Mesenchymal stem cell (in vitro differentiated cells and primary cell): ENCODE measurements at regions not wholly inside any gene's neighbourhood (a gene's known extent, or its start where the extent isn't known, plus 50 kb on each side); places are given as distances from the start of the nearest gene placed in this dataset.

Experiments used
- DNase-seq: peaks from one replicate; pipeline ENCODE4 v3.0.0-alpha.2; 2013
- H2AFZ ChIP-seq: one replicate; pipeline ENCODE4 v1.6.1; 2013; ENCODE audit warnings: low read depth, mild to moderate bottlenecking, control low read depth, inconsistent platforms, low read length, moderate library complexity
- H2AK5ac ChIP-seq: 2 replicates; pipeline ENCODE4 v1.6.1; 2013; ENCODE audit warnings: low read length, moderate library complexity, mild to moderate bottlenecking, inconsistent platforms; ENCODE audit not compliant: severe bottlenecking
- H2BK120ac ChIP-seq: one replicate; pipeline ENCODE4 v1.6.1; 2013; ENCODE audit warnings: low read depth, mild to moderate bottlenecking, inconsistent platforms, low read length, moderate library complexity
- H2BK12ac ChIP-seq, 2 experiments: one replicate each; pipeline ENCODE4 v1.6.1; 2013; ENCODE audit warnings: inconsistent platforms in 2 of 2, low read length in 2 of 2, mild to moderate bottlenecking in 2 of 2, moderate library complexity in 2 of 2, control low read depth in 1 of 2
- H2BK15ac ChIP-seq: one replicate; pipeline ENCODE4 v1.6.1; 2013; ENCODE audit warnings: mild to moderate bottlenecking, low read depth, inconsistent platforms; ENCODE audit not compliant: poor library complexity, severe bottlenecking
- H2BK5ac ChIP-seq: 2 replicates; pipeline ENCODE4 v1.6.1; 2013; ENCODE audit warnings: low read depth, mild to moderate bottlenecking, low read length, control low read depth, inconsistent platforms; ENCODE audit not compliant: poor library complexity, severe bottlenecking
- H3K14ac ChIP-seq, 2 experiments: one replicate each; pipeline ENCODE4 v1.6.1; 2013; ENCODE audit warnings: inconsistent platforms in 2 of 2, low read length in 2 of 2, control low read depth in 1 of 2, mild to moderate bottlenecking in 1 of 2, moderate library complexity in 1 of 2
- H3K18ac ChIP-seq, 2 experiments: one replicate each; pipeline ENCODE4 v1.6.1; 2013; ENCODE audit warnings: inconsistent platforms in 2 of 2, low read length in 2 of 2, control low read depth in 1 of 2, low read depth in 1 of 2, mild to moderate bottlenecking in 1 of 2
- H3K23ac ChIP-seq, 2 experiments: one replicate each; pipeline ENCODE4 v1.6.1; 2013; ENCODE audit warnings: inconsistent platforms in 2 of 2, low read length in 2 of 2, mild to moderate bottlenecking in 2 of 2, moderate library complexity in 2 of 2, control low read depth in 1 of 2
- H3K27ac ChIP-seq: 2 replicates; pipeline ENCODE4 v1.5.1; 2013; ENCODE audit warnings: mild to moderate bottlenecking, moderate library complexity, low read length, control low read depth, inconsistent platforms; ENCODE audit not compliant: poor library complexity, severe bottlenecking
- H3K27me3 ChIP-seq, 2 experiments: 2 replicates each; pipeline versions ENCODE4 v1.6.1 to v1.7.0; 2013; ENCODE audit warnings: low read length in 2 of 2, mild to moderate bottlenecking in 2 of 2, moderate library complexity in 2 of 2, control low read depth in 1 of 2, inconsistent platforms in 1 of 2; ENCODE audit not compliant: control insufficient read depth in 1 of 2, insufficient read depth in 1 of 2
- H3K36me3 ChIP-seq, 2 experiments: 2 replicates each; pipeline versions ENCODE4 v1.6.1 to v1.7.0; 2013; ENCODE audit warnings: low read length in 2 of 2, control low read depth in 1 of 2, inconsistent platforms in 1 of 2, low read depth in 1 of 2, mild to moderate bottlenecking in 1 of 2; ENCODE audit not compliant: insufficient read depth in 2 of 2, control insufficient read depth in 1 of 2
- H3K4ac ChIP-seq, 2 experiments: one replicate each; pipeline ENCODE4 v1.6.1; 2013; ENCODE audit warnings: inconsistent platforms in 2 of 2, low read length in 2 of 2, mild to moderate bottlenecking in 2 of 2, moderate library complexity in 2 of 2, control low read depth in 1 of 2, low read depth in 1 of 2
- H3K4me1 ChIP-seq: 2 replicates; pipeline ENCODE4 v1.6.1; 2013; ENCODE audit warnings: low read depth, low read length, control low read depth; ENCODE audit not compliant: control insufficient read depth, insufficient read depth
- H3K4me2 ChIP-seq: 2 replicates; pipeline ENCODE4 v1.6.1; 2013; ENCODE audit warnings: low read length, mild to moderate bottlenecking, inconsistent platforms; ENCODE audit not compliant: poor library complexity, severe bottlenecking
- H3K4me3 ChIP-seq, 2 experiments: 2 replicates each; pipeline versions ENCODE4 v1.5.1 to v1.7.0; 2013; ENCODE audit warnings: low read length in 2 of 2, mild to moderate bottlenecking in 2 of 2, control low read depth in 1 of 2, low read depth in 1 of 2; ENCODE audit not compliant: insufficient read depth in 1 of 2
- H3K79me1 ChIP-seq: replicated peaks from 2 replicates; pipeline ENCODE4 v1.6.1; 2013; ENCODE audit warnings: mild to moderate bottlenecking, control low read depth, low read length, inconsistent platforms; ENCODE audit not compliant: poor library complexity, severe bottlenecking
- H3K9ac ChIP-seq: 2 replicates; pipeline ENCODE4 v1.7.0; 2013; ENCODE audit warnings: mild to moderate bottlenecking, low read length, moderate library complexity
- H3K9me3 ChIP-seq: 2 replicates; pipeline ENCODE4 v1.7.0; 2013; ENCODE audit warnings: mild to moderate bottlenecking, low read length; ENCODE audit not compliant: control insufficient read depth
- H4K8ac ChIP-seq: one replicate; pipeline ENCODE4 v1.6.1; 2013; ENCODE audit warnings: inconsistent platforms, mild to moderate bottlenecking, low read length, moderate library complexity
- H4K91ac ChIP-seq: one replicate; pipeline ENCODE4 v1.6.1; 2013; ENCODE audit warnings: mild to moderate bottlenecking, low read length, inconsistent platforms
- WGBS: methylation state at CpG from one replicate; pipeline ENCODE4 v1.1.7; 2013; ENCODE audit warnings: mixed read lengths; 5-methylcytosine and 5-hydroxymethylcytosine counted together

DNA sequence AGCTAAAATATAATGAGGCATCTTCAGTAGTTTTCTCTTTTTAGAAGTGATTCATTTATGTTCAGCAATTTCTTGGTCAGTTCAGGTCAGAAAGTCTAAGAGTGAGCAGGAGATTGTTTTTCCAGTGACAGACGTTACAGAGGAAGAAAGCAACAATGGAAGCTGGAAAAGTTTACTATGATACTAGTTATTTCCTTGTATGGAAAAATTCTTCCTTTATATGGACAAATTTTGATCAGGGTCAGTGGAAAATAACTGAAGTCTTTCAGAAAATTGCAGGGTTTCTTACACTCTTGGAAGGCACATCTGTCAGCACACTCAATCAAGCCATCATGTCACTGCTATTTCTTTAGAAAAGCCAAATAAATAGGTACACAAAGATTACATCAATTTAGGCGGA is 1120.7 kb downstream of the FAT4 start:
- Histone ChIP-seq H3K79me1 (no peaks in the 10 kb centered on the region), H3K27ac (no peak overlapping the region), H2BK12ac (no peak overlapping the region), H3K18ac (no peak overlapping the region), H2AK5ac (no peak overlapping the region), H4K8ac (no peak overlapping the region), H2BK120ac (no peak overlapping the region), H2BK5ac (no peak overlapping the region), H3K4ac (no peak overlapping the region), H3K4me1 (peaks cover 2% of the 10 kb centered on the region), H3K14ac (no peak overlapping the region), H3K23ac (no peak overlapping the region), H3K9ac (no peak overlapping the region), H3K27me3 (no peaks in the 10 kb centered on the region), H3K4me2 (no peak overlapping the region), H2AFZ (no peak overlapping the region), H4K91ac (no peak overlapping the region), H3K36me3 (no peaks in the 10 kb centered on the region), H3K9me3 (no peaks in the 10 kb centered on the region), H3K4me3 (no peak overlapping the region), H2BK15ac (no peak overlapping the region)
- DNase-seq = no peak
- 43% methylated on average over 1 of the region's 2 CpGs for WGBS

DNA sequence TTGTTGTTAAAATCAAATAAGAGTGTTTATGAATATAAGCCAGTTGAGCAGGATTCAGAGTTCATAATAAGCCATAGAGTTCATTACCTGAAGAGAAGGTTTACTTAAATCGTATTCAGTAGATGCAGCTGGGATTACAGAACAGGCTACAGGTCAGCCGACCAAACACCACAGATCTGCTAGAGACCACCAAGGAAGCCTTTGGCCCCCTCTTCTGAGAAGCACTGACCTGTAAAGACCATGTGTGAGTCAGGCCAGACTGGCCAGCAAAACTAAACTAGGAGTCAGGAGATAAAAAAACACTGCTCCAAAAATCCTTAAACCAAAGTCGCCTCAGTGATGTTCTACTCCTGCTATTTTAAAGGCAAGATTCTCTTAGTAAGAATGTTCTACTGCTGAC is 1125.5 kb downstream of the FAT4 start:
- H3K4me1 ChIP-seq = peaks cover 2% of the 10 kb centered on the region
- H3K14ac ChIP-seq = no peak overlapping the region
- no peak overlapping the region for H3K9ac ChIP-seq
- H3K79me1 ChIP-seq = no peaks in the 10 kb centered on the region
- H3K18ac ChIP-seq = peak overlapping the region; percentile 18 to 33
- no peak overlapping the region for H3K4me3 ChIP-seq
- no peak overlapping the region for H3K23ac ChIP-seq
- 79% methylated on average over 2 of the region's 3 CpGs for WGBS
- peak overlapping the region; percentile 29 for H3K27ac ChIP-seq
- peak overlapping the region; percentile 80 for H4K8ac ChIP-seq
- no peak overlapping the region for H3K4me2 ChIP-seq
- no peak overlapping the region for H4K91ac ChIP-seq
- H2BK120ac ChIP-seq = no peak overlapping the region
- no peak overlapping the region for H2BK15ac ChIP-seq
- no peak overlapping the region for H2AK5ac ChIP-seq
- H2BK12ac ChIP-seq = peak overlapping the region in 1 of 2 experiments; percentile 6
- H3K9me3 ChIP-seq = no peaks in the 10 kb centered on the region
- no peak overlapping the region for H2BK5ac ChIP-seq
- peak overlapping the region; percentile 36 for H2AFZ ChIP-seq
- H3K36me3 ChIP-seq = no peaks in the 10 kb centered on the region
- no peak overlapping the region for H3K4ac ChIP-seq
- no peaks in the 10 kb centered on the region for H3K27me3 ChIP-seq
- DNase-seq = peak; percentile 5

DNA sequence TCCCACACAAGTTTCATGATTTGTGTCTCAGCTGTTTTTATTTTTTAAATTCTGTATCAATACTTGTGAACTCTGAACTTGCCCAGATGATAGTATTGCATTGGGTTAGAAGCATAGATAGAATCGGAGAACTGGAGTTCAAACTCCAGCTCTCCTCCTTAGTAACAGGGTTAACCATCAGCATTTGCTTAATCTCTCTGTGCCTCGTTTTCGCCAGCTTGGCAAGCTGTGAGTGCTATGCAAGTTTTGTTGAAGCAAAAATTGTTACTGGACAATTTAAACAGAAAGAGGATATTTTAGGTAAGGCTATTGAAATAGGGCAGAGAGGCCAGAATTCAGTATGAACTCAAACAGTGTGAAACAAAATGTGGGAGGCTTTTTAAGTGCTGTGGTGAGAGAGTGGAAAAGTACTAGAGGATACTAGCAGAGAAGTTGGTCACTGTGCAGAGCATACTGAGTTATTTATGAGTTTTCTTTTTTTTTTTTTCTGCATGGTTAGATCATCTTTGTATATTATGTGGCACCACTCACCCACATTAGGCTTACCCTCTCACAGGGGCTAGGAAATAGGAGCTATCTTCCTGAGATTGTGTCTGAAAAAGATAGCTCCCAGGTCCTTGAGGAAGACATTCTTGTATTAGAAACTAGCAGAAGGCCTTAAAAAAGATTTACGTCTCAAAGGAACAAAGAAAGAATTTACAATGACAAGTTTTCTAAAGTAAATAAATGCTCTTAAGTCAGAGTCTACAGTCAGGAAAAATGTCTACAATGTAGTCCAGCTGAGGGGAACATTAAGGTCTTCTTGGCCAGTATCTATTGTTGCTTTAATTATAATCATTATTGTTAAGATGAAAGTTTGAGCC is 1126.6 kb downstream of the FAT4 start:
- WGBS = 84% methylated on average over 3 of the region's 4 CpGs

DNA sequence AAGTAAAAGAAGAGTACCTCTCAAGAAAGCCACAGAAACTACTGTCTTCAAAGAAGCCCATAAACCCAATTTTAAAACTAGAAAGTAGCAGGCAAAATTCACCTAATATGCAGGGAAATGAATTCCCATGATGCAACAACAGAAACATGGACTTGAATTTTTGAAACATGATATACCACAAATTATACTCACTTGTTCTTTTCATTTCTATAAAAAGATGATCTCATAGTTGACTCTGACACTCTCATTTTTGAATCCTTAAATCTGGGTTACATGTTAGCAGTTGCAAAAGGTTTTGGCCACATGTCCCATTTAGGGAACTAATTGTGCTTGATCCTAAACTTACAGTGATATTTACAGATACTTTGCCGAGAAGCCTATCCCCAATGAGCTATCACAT is 1130.8 kb downstream of the FAT4 start:
- no peak overlapping the region for H2BK15ac ChIP-seq
- no peak overlapping the region for H4K8ac ChIP-seq
- H3K23ac ChIP-seq = no peak overlapping the region
- no peak overlapping the region for H3K27ac ChIP-seq
- no peak overlapping the region for H2BK5ac ChIP-seq
- H3K4me1 ChIP-seq = no peaks in the 10 kb centered on the region
- no peak overlapping the region for H3K4me2 ChIP-seq
- H3K79me1 ChIP-seq = no peaks in the 10 kb centered on the region
- H2AFZ ChIP-seq = no peak overlapping the region
- no peaks in the 10 kb centered on the region for H3K9me3 ChIP-seq
- no peak overlapping the region for H3K18ac ChIP-seq
- no peak overlapping the region for H4K91ac ChIP-seq
- no peak overlapping the region for H2BK12ac ChIP-seq
- no peak overlapping the region for H2BK120ac ChIP-seq
- H3K9ac ChIP-seq = no peak overlapping the region
- no peak overlapping the region for H3K4ac ChIP-seq
- no peak for DNase-seq
- no peaks in the 10 kb centered on the region for H3K36me3 ChIP-seq
- no peak overlapping the region for H3K4me3 ChIP-seq
- WGBS = no CpG with 5 or more reads among the region's 1 CpG
- no peak overlapping the region for H2AK5ac ChIP-seq
- no peaks in the 10 kb centered on the region for H3K27me3 ChIP-seq
- no peak overlapping the region for H3K14ac ChIP-seq

More for the DNA sequence above, 1126.6 kb downstream of the FAT4 start:
- Histone ChIP-seq H3K27me3 (no peaks in the 10 kb centered on the region), H3K9me3 (no peaks in the 10 kb centered on the region), H2BK12ac (no peak overlapping the region), H3K9ac (peak overlapping the region; percentile 35), H3K36me3 (no peaks in the 10 kb centered on the region), H4K91ac (no peak overlapping the region), H3K79me1 (no peaks in the 10 kb centered on the region), H2BK15ac (no peak overlapping the region), H3K18ac (no peak overlapping the region), H3K14ac (no peak overlapping the region), H2AFZ (no peak overlapping the region), H4K8ac (no peak overlapping the region), H3K23ac (no peak overlapping the region), H2AK5ac (no peak overlapping the region), H3K4me3 (no peak overlapping the region), H2BK120ac (no peak overlapping the region), H2BK5ac (no peak overlapping the region), H3K4ac (no peak overlapping the region), H3K27ac (peak overlapping the region; percentile 18), H3K4me2 (no peak overlapping the region), H3K4me1 (peaks cover 2% of the 10 kb centered on the region)
- DNase-seq = peak; percentile 66
